ENCODE measurements at regions not wholly inside any gene's neighbourhood (a gene's known extent, or its start where the extent isn't known, plus 50 kb on each side); places are given as distances from the start of the nearest gene placed in this dataset.

- no peak for TF ChIP-seq POLR2A (IDR thresholded peaks at IDR 0.05; ENCODE audit: low read length)
- no peak for TF ChIP-seq GATA1 (IDR thresholded peaks at IDR 0.05; ENCODE audit: low read depth, low read length)
Observed at GRCh38 chr1:30123896-30124295, 599.5 kb downstream of the MATN1 start.

All from erythroblast (primary cell).